Chondrocyte (in vitro differentiated cells): ENCODE measurements at regions not wholly inside any gene's neighbourhood (a gene's known extent, or its start where the extent isn't known, plus 50 kb on each side); places are given as distances from the start of the nearest gene placed in this dataset.
"Not testable (repeated sequence)": the region's sequence is repeated elsewhere in the genome, so short reads cannot be mapped to it uniquely, and the experiment has no call there.

Experiments used
- DNase-seq: peaks from one replicate; pipeline ENCODE4 v3.0.0; 2021; ENCODE audit warnings: mixed read lengths, low spot score
- H3K27ac Mint-ChIP-seq: one replicate; pipeline ENCODE4 v1.8.0; 2021; ENCODE audit warnings: mild to moderate bottlenecking, moderate library complexity, mixed read lengths; ENCODE audit not compliant: unreplicated experiment
- H3K27me3 Mint-ChIP-seq: 2 replicates; pipeline ENCODE4 v1.8.0; 2021; ENCODE audit warnings: low read depth, mixed read lengths
- H3K36me3 Mint-ChIP-seq: 2 replicates; pipeline ENCODE4 v1.8.0; 2021; ENCODE audit warnings: low read depth, mixed read lengths
- H3K4me1 Mint-ChIP-seq: 2 replicates; pipeline ENCODE4 v1.8.0; 2021; ENCODE audit warnings: low read depth, mild to moderate bottlenecking, mixed read lengths
- H3K4me3 Mint-ChIP-seq: one replicate; pipeline ENCODE4 v1.8.0; 2021; ENCODE audit warnings: mild to moderate bottlenecking, moderate library complexity, mixed read lengths; ENCODE audit not compliant: unreplicated experiment
- H3K9me3 Mint-ChIP-seq: 2 replicates; pipeline ENCODE4 v1.8.0; 2021; ENCODE audit warnings: low read depth, mixed read lengths
- CTCF ChIP-seq: fragments of 200-600 bp; sonication (generic); IDR thresholded peaks from 2 replicates; pipeline ENCODE4 v1.5.0; 2021; ENCODE audit warnings: antibody characterized with exemption, mild to moderate bottlenecking, moderate library complexity

GRCh38 chr19:28594737-28595136, 618.2 kb downstream of the UQCRFS1 start:
- no peaks in the 10 kb centered on the region for H3K36me3 Mint-ChIP-seq
- peaks cover 5% of the 10 kb centered on the region for H3K27me3 Mint-ChIP-seq
- H3K9me3 Mint-ChIP-seq = peaks cover 3% of the 10 kb centered on the region
- H3K27ac Mint-ChIP-seq = no peak overlapping the region
- no peak for DNase-seq
- H3K4me3 Mint-ChIP-seq = no peak overlapping the region
- no peaks in the 10 kb centered on the region for H3K4me1 Mint-ChIP-seq
- no peak for TF ChIP-seq CTCF

GRCh38 chr19:28589991-28590411, 623.0 kb downstream of the UQCRFS1 start:
- not testable (repeated sequence) for H3K4me3 Mint-ChIP-seq, H3K27ac Mint-ChIP-seq, H3K9me3 Mint-ChIP-seq, H3K27me3 Mint-ChIP-seq, H3K36me3 Mint-ChIP-seq, H3K4me1 Mint-ChIP-seq, DNase-seq

DNA sequence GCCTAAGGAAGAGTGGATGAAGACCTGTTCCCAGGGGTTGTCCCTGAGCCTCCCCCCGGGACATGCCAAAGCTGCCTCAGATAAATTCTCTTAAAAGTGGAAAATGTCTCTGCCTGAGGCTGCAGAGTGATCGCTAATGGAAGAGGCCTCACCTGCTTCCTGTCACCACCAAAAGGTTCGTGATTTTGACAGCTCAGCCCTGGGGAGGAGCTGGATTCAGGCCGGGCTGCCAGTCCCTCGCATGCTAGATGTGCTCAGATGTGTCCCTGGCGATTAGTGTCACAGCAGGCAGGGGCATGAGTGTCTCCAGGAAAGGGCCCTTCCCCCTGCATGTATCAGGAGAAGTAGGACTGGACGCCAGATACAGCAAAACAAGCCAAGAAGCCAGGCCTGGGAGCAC, 626.5 kb downstream of the UQCRFS1 start:
- Mint-ChIP-seq H3K27me3 (peaks cover 2% of the 10 kb centered on the region), H3K36me3 (no peaks in the 10 kb centered on the region), H3K9me3 (no peaks in the 10 kb centered on the region), H3K4me1 (no peaks in the 10 kb centered on the region), H3K27ac (no peak overlapping the region), H3K4me3 (no peak overlapping the region)
- TF ChIP-seq CTCF = no peak
- no peak for DNase-seq

DNA sequence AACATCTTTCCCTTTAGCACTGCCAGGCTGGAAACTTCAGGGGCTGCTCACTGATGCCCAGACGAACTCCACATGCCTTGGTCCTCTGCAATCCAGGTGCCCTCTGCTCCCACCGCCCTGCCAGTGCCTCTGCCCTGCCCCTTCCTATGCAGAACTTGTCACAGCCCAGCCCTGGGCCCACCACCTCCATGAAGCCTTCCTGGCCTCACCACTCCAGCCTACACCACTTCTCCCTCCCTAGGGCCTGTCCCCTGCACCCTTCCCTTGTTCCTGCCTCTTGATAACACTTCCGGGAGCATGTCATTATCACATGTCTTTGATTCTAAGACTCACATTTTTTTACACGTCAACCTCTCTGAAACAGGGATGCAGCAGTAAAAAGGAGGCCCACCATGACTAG, 627.2 kb downstream of the UQCRFS1 start:
- no peak for TF ChIP-seq CTCF
- no peaks in the 10 kb centered on the region for H3K36me3 Mint-ChIP-seq
- H3K4me1 Mint-ChIP-seq = no peaks in the 10 kb centered on the region
- no peak overlapping the region for H3K27ac Mint-ChIP-seq
- no peaks in the 10 kb centered on the region for H3K9me3 Mint-ChIP-seq
- no peak for DNase-seq
- peaks cover 2% of the 10 kb centered on the region for H3K27me3 Mint-ChIP-seq
- no peak overlapping the region for H3K4me3 Mint-ChIP-seq

GRCh38 chr19:28583713-28584112, 629.2 kb downstream of the UQCRFS1 start:
- H3K27ac Mint-ChIP-seq = no peak overlapping the region
- H3K9me3 Mint-ChIP-seq = no peaks in the 10 kb centered on the region
- DNase-seq = no peak
- no peaks in the 10 kb centered on the region for H3K4me1 Mint-ChIP-seq
- no peak for TF ChIP-seq CTCF
- no peaks in the 10 kb centered on the region for H3K36me3 Mint-ChIP-seq
- H3K27me3 Mint-ChIP-seq = peaks cover 2% of the 10 kb centered on the region
- H3K4me3 Mint-ChIP-seq = no peak overlapping the region

DNA sequence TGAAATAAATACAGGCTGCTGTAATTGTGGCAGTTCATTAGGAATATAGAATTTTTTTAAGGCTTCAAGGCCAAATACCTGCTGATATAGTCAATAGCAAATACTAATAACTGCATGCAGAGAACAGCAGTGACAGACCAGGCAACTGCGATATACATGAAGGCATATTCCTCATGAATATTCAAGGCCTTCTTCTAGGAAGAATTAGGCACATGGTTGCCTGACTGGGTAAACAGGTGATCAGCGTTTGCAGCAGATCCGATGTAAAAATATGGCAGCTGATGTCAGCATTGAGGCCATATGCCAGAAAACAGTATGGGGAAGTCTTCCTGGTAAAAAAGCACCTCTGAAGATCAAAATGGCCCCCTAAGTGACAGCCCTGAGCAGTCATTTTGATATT, 629.7 kb downstream of the UQCRFS1 start:
- no peak for DNase-seq
- no peak for TF ChIP-seq CTCF
- peaks cover 2% of the 10 kb centered on the region for H3K27me3 Mint-ChIP-seq
- no peaks in the 10 kb centered on the region for H3K4me1 Mint-ChIP-seq
- no peaks in the 10 kb centered on the region for H3K36me3 Mint-ChIP-seq
- H3K4me3 Mint-ChIP-seq = no peak overlapping the region
- no peak overlapping the region for H3K27ac Mint-ChIP-seq
- H3K9me3 Mint-ChIP-seq = no peaks in the 10 kb centered on the region
